ENCODE measurements at regions not wholly inside any gene's neighbourhood (a gene's known extent, or its start where the extent isn't known, plus 50 kb on each side); places are given as distances from the start of the nearest gene placed in this dataset.

DNA sequence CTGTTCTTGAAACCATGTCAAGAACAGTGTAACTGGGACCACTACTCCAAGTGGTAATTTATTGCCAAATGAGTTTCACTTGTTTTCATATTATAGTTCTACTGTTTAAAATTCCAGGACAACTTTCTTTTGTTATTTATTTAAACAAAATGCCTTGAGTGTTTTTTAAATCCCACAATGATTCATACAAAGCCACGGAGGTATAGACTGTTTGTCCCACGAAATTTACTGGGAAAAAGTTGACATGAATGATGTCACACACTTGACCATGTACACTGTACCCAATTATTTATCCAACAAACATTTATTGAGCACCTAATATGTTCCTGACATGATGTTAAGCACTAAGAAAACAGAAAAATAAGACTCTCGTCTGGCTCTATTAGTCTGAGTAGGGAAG, 243.9 kb upstream of the SIX2 start:
- no peak for TF ChIP-seq ARNTL (CRISPR knock-in tag; IDR thresholded peaks at IDR 0.05; ENCODE audit: borderline replicate concordance, low read depth)
- TF ChIP-seq ISL1 (CRISPR knock-in tag; IDR thresholded peaks at IDR 0.05): no peak
- TF ChIP-seq, protein P1, sequence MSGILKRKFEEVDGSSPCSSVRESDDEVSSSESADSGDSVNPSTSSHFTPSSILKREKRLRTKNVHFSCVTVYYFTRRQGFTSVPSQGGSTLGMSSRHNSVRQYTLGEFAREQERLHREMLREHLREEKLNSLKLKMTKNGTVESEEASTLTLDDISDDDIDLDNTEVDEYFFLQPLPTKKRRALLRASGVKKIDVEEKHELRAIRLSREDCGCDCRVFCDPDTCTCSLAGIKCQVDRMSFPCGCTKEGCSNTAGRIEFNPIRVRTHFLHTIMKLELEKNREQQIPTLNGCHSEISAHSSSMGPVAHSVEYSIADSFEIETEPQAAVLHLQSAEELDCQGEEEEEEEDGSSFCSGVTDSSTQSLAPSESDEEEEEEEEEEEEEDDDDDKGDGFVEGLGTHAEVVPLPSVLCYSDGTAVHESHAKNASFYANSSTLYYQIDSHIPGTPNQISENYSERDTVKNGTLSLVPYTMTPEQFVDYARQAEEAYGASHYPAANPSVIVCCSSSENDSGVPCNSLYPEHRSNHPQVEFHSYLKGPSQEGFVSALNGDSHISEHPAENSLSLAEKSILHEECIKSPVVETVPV (CRISPR knock-in tag; IDR thresholded peaks at IDR 0.05): no peak
- TF ChIP-seq, protein P2, sequence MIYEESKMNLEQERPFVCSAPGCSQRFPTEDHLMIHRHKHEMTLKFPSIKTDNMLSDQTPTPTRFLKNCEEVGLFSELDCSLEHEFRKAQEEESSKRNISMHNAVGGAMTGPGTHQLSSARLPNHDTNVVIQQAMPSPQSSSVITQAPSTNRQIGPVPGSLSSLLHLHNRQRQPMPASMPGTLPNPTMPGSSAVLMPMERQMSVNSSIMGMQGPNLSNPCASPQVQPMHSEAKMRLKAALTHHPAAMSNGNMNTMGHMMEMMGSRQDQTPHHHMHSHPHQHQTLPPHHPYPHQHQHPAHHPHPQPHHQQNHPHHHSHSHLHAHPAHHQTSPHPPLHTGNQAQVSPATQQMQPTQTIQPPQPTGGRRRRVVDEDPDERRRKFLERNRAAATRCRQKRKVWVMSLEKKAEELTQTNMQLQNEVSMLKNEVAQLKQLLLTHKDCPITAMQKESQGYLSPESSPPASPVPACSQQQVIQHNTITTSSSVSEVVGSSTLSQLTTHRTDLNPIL (CRISPR knock-in tag; IDR thresholded peaks at IDR 0.05; ENCODE audit: low read depth): no peak
- TF ChIP-seq TOX (CRISPR knock-in tag; IDR thresholded peaks at IDR 0.05; ENCODE audit: borderline replicate concordance): no peak
- TF ChIP-seq BACH2 (CRISPR knock-in tag; IDR thresholded peaks at IDR 0.05; ENCODE audit: borderline replicate concordance): no peak
- TF ChIP-seq ESRRG (CRISPR knock-in tag; IDR thresholded peaks at IDR 0.05): no peak
- TF ChIP-seq ZNF8 (CRISPR knock-in tag; IDR thresholded peaks at IDR 0.05): no peak
- TF ChIP-seq, protein P3, sequence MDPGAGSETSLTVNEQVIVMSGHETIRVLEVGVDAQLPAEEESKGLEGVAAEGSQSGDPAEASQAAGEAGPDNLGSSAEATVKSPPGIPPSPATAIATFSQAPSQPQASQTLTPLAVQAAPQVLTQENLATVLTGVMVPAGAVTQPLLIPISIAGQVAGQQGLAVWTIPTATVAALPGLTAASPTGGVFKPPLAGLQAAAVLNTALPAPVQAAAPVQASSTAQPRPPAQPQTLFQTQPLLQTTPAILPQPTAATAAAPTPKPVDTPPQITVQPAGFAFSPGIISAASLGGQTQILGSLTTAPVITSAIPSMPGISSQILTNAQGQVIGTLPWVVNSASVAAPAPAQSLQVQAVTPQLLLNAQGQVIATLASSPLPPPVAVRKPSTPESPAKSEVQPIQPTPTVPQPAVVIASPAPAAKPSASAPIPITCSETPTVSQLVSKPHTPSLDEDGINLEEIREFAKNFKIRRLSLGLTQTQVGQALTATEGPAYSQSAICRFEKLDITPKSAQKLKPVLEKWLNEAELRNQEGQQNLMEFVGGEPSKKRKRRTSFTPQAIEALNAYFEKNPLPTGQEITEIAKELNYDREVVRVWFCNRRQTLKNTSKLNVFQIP (CRISPR knock-in tag; IDR thresholded peaks at IDR 0.05; ENCODE audit: borderline replicate concordance, low read depth): no peak
- no peak for TF ChIP-seq ZFP3 (CRISPR knock-in tag; IDR thresholded peaks at IDR 0.05)
